IMR-90 (cell line): ENCODE measurements at regions not wholly inside any gene's neighbourhood (a gene's known extent, or its start where the extent isn't known, plus 50 kb on each side); places are given as distances from the start of the nearest gene placed in this dataset.

Experiments
- ATAC-seq: fragments of 200-7000 bp; cut with Tn5 transposase; 2 replicates; pipeline ENCODE4 v1.9.1; 2020; ENCODE audit warnings: low read depth, mild to moderate bottlenecking, moderate library complexity
- BruUV-seq: library from RNA; stranded (reverse); fragments of 400-500 nt; replicated peaks from 2 replicates; lab custom pipeline; 2021; lab: Mats Ljungman, UMichigan
- CTCF ChIA-PET: fragments of 300-600 bp; formaldehyde crosslinking; extraction: SDS; loops from one replicate; lab custom pipeline; 2021; ENCODE audit warnings: antibody characterized with exemption; lab: Yijun Ruan, JAX
- POLR2A ChIA-PET: fragments of 300-600 bp; sonication (Branson Sonifier 250); formaldehyde crosslinking; loops from one replicate; lab custom pipeline; 2022; ENCODE audit warnings: antibody characterized with exemption; ENCODE audit not compliant: unreplicated experiment; lab: Charles Lee
- DNase-seq: peaks from one replicate; pipeline ENCODE4 v3.0.0; 2013
- H2AFZ ChIP-seq: replicated peaks from 2 replicates; pipeline ENCODE3; 2013; ENCODE audit warnings: low read length, mild to moderate bottlenecking; ENCODE audit not compliant: poor library complexity
- H2AK5ac ChIP-seq: 2 replicates; pipeline ENCODE4 v1.6.1; 2013; ENCODE audit warnings: low read depth, low read length, inconsistent platforms
- H2AK9ac ChIP-seq: replicated peaks from 2 replicates; pipeline ENCODE3; 2013; ENCODE audit warnings: mild to moderate bottlenecking, low read depth, low read length, moderate library complexity; ENCODE audit not compliant: poor library complexity
- H2BK120ac ChIP-seq: 2 replicates; pipeline ENCODE4 v1.6.1; 2013; ENCODE audit warnings: low read depth, low read length, inconsistent platforms
- H2BK15ac ChIP-seq: 3 replicates; pipeline ENCODE4 v1.6.1; 2013; ENCODE audit warnings: low read depth, low read length, inconsistent platforms
- H2BK20ac ChIP-seq: 2 replicates; pipeline ENCODE4 v1.6.1; 2013; ENCODE audit warnings: low read depth, mild to moderate bottlenecking, inconsistent platforms, low read length, moderate library complexity
- H2BK5ac ChIP-seq: 2 replicates; pipeline ENCODE4 v1.6.1; 2013; ENCODE audit warnings: mild to moderate bottlenecking, low read depth, low read length, inconsistent platforms; ENCODE audit not compliant: poor library complexity, severe bottlenecking
- H3K14ac ChIP-seq: replicated peaks from 2 replicates; pipeline ENCODE4 v1.6.1; 2013; ENCODE audit warnings: low read depth, low read length, inconsistent platforms
- H3K18ac ChIP-seq: 2 replicates; pipeline ENCODE4 v1.6.1; 2013; ENCODE audit warnings: low read depth, low read length, control low read depth
- H3K23ac ChIP-seq: 2 replicates; pipeline ENCODE4 v1.6.1; 2013; ENCODE audit warnings: low read depth, low read length, inconsistent platforms
- H3K27ac ChIP-seq: 2 replicates; pipeline ENCODE4 v1.5.1; 2013; ENCODE audit warnings: mild to moderate bottlenecking, control low read depth, low read length; ENCODE audit not compliant: insufficient read depth
- H3K27me3 ChIP-seq: 2 replicates; pipeline ENCODE4 v1.6.1; 2013; ENCODE audit warnings: low read length; ENCODE audit not compliant: control insufficient read depth, insufficient read depth
- H3K36me3 ChIP-seq: 2 replicates; pipeline ENCODE4 v1.6.1; 2013; ENCODE audit warnings: low read length, mixed read lengths; ENCODE audit not compliant: control insufficient read depth, insufficient read depth
- H3K4ac ChIP-seq: 2 replicates; pipeline ENCODE4 v1.6.1; 2013; ENCODE audit warnings: low read depth, low read length, inconsistent platforms
- H3K4me1 ChIP-seq: 2 replicates; pipeline ENCODE4 v1.6.1; 2013; ENCODE audit warnings: low read length, mixed read lengths; ENCODE audit not compliant: control insufficient read depth, insufficient read depth
- H3K4me2 ChIP-seq: 2 replicates; pipeline ENCODE4 v1.6.1; 2013; ENCODE audit warnings: low read depth, mild to moderate bottlenecking, control low read depth, low read length, moderate library complexity
- H3K4me3 ChIP-seq: 2 replicates; pipeline ENCODE4 v1.5.1; 2013; ENCODE audit warnings: low read depth, mild to moderate bottlenecking, control low read depth, low read length, moderate library complexity; ENCODE audit not compliant: insufficient read depth
- H3K56ac ChIP-seq: 2 replicates; pipeline ENCODE4 v1.6.1; 2013; ENCODE audit warnings: low read length, inconsistent platforms; ENCODE audit not compliant: insufficient read depth; ENCODE audit errors: extremely low read depth
- H3K79me1 ChIP-seq, 2 experiments: 2 replicates each; pipeline ENCODE4 v1.6.1; 2013; ENCODE audit warnings: low read length in 2 of 2, inconsistent platforms in 1 of 2, low read depth in 1 of 2
- H3K9ac ChIP-seq: 2 replicates; pipeline ENCODE4 v1.6.1; 2013; ENCODE audit warnings: low read depth, low read length, control low read depth
- H3K9me1 ChIP-seq: 2 replicates; pipeline ENCODE4 v1.6.1; 2013; ENCODE audit warnings: low read length, inconsistent platforms; ENCODE audit not compliant: insufficient read depth
- H3K9me3 ChIP-seq: 2 replicates; pipeline ENCODE4 v1.6.1; 2013; ENCODE audit warnings: low read length; ENCODE audit not compliant: control insufficient read depth, insufficient read depth
- H4K20me1 ChIP-seq: 2 replicates; pipeline ENCODE4 v1.6.1; 2013; ENCODE audit warnings: low read length, inconsistent platforms; ENCODE audit not compliant: insufficient read depth
- H4K5ac ChIP-seq: 2 replicates; pipeline ENCODE4 v1.6.1; 2013; ENCODE audit warnings: mild to moderate bottlenecking, low read depth, low read length, control low read depth
- H4K8ac ChIP-seq, 2 experiments: 2 replicates each; pipeline ENCODE4 v1.6.1; 2013; ENCODE audit warnings: low read depth in 2 of 2, low read length in 2 of 2, control low read depth in 1 of 2, inconsistent platforms in 1 of 2
- H4K91ac ChIP-seq: 2 replicates; pipeline ENCODE4 v1.6.1; 2013; ENCODE audit warnings: low read depth, low read length, inconsistent platforms; ENCODE audit not compliant: insufficient read depth
- SMC3 ChIP-seq: fragments of 150-350 bp; IDR thresholded peaks from 2 replicates; pipeline ENCODE4 v1.6.1; 2016; ENCODE audit warnings: low read depth, mild to moderate bottlenecking, antibody characterized with exemption, low read length, moderate library complexity
- dilution Hi-C: fragments of 300-500 bp; cut with HindIII; formaldehyde crosslinking; loops from one replicate; pipeline ENCODE4 v1.14.3; 2018; ENCODE audit warnings: low sequenced_read_pairs; ENCODE audit not compliant: unreplicated experiment
- in situ Hi-C: fragments of 300-500 bp; cut with MboI; formaldehyde crosslinking; loops from 3 replicates; pipeline ENCODE4 v1.14.3; 2019; ENCODE audit warnings: low sequenced_read_pairs, inconsistent platforms, mixed read lengths
- intact Hi-C: fragments of 100-400 bp; cut with micrococcal nuclease; formaldehyde crosslinking; loops from 2 replicates; pipeline ENCODE4 v1.10.0; 2022

DNA sequence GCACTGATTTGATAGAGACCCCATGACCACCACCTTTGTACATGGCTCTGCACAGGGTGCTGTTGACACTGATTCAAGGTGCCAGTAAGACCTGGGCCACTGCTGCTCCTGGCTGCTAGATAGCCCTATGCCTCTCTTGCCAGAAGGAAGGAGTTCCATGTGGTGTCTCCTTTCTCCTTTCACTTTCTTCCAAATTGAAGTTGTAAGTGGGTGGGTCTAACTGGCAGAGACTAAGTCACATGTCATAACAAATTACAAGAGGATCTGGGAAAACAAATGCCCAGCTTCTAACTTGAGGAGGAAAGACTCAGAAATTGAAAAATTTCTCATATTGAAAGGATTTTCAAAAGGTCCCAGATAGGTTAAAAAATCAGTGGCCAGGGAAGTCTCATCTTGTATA lies 116.8 kb downstream of the TFAP2B start:
- H3K27ac ChIP-seq: no peak overlapping the region
- no peak overlapping the region for H2BK15ac ChIP-seq
- no peaks in the 10 kb centered on the region for H3K36me3 ChIP-seq
- H3K9ac ChIP-seq: no peak overlapping the region
- H3K14ac ChIP-seq: no peak overlapping the region
- H2BK120ac ChIP-seq: no peak overlapping the region
- H3K9me1 ChIP-seq: no peaks in the 10 kb centered on the region
- intact Hi-C loops: no loop called here
- ATAC-seq: no peak
- no peaks in the 10 kb centered on the region for H3K4me1 ChIP-seq
- H3K4me2 ChIP-seq: no peak overlapping the region
- H3K9me3 ChIP-seq: peaks cover 12% of the 10 kb centered on the region
- H4K5ac ChIP-seq: no peak overlapping the region
- no peak for TF ChIP-seq SMC3
- no peak overlapping the region for H3K4ac ChIP-seq
- H3K79me1 ChIP-seq: no peaks in the 10 kb centered on the region
- no peak overlapping the region for H2AFZ ChIP-seq
- no peaks in the 10 kb centered on the region for H4K20me1 ChIP-seq
- H3K56ac ChIP-seq: no peak overlapping the region
- H2AK5ac ChIP-seq: no peak overlapping the region
- BruUV-seq: no TSS peak
- ChIA-PET CTCF (no interaction called here), POLR2A (no interaction called here)
- no peak overlapping the region for H3K18ac ChIP-seq
- H2AK9ac ChIP-seq: no peak overlapping the region
- H3K4me3 ChIP-seq: no peak overlapping the region
- in situ Hi-C loops: no loop called here
- no peak for DNase-seq
- no peak overlapping the region for H3K23ac ChIP-seq
- dilution Hi-C loops: no loop called here
- no peak overlapping the region for H2BK20ac ChIP-seq
- no peak overlapping the region for H4K91ac ChIP-seq
- no peaks in the 10 kb centered on the region for H3K27me3 ChIP-seq
- no peak overlapping the region for H2BK5ac ChIP-seq
- H4K8ac ChIP-seq: no peak overlapping the region
